GM12878 (cell line): ENCODE measurements at regions not wholly inside any gene's neighbourhood (a gene's known extent, or its start where the extent isn't known, plus 50 kb on each side); places are given as distances from the start of the nearest gene placed in this dataset.

Experiments
- CTCF ChIP-seq, 3 experiments: IDR thresholded peaks in 2 of 3; conservative IDR thresholded peaks in 1 of 3; 2 replicates each; pipeline ENCODE4 v1.5.1; 2011; ENCODE audit warnings: low read depth in 3 of 3, low read length in 3 of 3, mild to moderate bottlenecking in 3 of 3, control low read depth in 2 of 3, moderate library complexity in 2 of 3, inconsistent platforms in 1 of 3, mixed read lengths in 1 of 3; ENCODE audit not compliant: control insufficient read depth in 2 of 3, insufficient read depth in 1 of 3; ENCODE audit errors: extremely low read depth in 1 of 3
- DPF2 ChIP-seq: fragments of 450-650 bp; IDR thresholded peaks from 2 replicates; pipeline ENCODE4 v1.6.1; 2017; ENCODE audit warnings: mild to moderate bottlenecking
- EP300 ChIP-seq, 2 experiments: fragments of 150-350 bp in 1 of 2; IDR thresholded peaks; 2 replicates each; pipeline ENCODE4 v1.6.1; 2011 to 2012; ENCODE audit warnings: low read depth in 2 of 2, low read length in 2 of 2, borderline replicate concordance in 1 of 2, improper control_type of control experiment in 1 of 2, inconsistent platforms in 1 of 2; ENCODE audit not compliant: control insufficient read depth in 1 of 2
- PKNOX1 ChIP-seq: fragments of 450-650 bp; IDR thresholded peaks from 2 replicates; pipeline ENCODE4 v1.6.1; 2016; ENCODE audit warnings: mild to moderate bottlenecking
- PML ChIP-seq: IDR thresholded peaks from 2 replicates; pipeline ENCODE4 v1.6.1; 2012; ENCODE audit warnings: low read length, inconsistent platforms
- RFX5 ChIP-seq: IDR thresholded peaks from 2 replicates; pipeline ENCODE4 v1.6.1; 2011; ENCODE audit warnings: low read depth, low read length, improper control_type of control experiment
- SRF ChIP-seq, 2 experiments: IDR thresholded peaks; 2 replicates each; pipeline ENCODE4 v1.6.1; 2011; ENCODE audit warnings: low read depth in 2 of 2, low read length in 2 of 2, mild to moderate bottlenecking in 1 of 2, moderate library complexity in 1 of 2
- TARDBP ChIP-seq: IDR thresholded peaks from 2 replicates; pipeline ENCODE4 v1.6.1; 2016; ENCODE audit warnings: borderline replicate concordance

DNA sequence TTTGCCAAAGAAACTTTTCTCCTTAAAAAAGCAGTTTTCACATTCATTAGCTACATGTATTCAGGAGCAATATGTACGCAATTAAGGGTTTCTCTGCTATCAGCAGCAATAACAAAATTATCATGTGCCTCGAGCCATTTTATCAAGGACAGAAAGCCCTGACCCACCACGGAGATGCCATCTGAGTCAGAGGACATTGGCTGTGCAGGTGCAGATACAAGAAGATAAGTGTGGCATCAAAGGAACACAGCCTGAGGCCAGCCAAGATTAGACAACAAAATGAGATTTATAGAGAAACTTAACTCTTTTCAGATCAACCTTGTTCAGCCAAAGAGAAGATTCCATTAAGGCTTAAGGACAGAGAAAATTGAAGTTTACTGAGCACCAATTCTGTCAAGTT lies 115.2 kb upstream of the LGSN start:
- TF ChIP-seq SRF (IDR thresholded peaks at IDR 0.05; ENCODE audit: low read depth in 2 of 2, low read length in 2 of 2) = no peak
- TF ChIP-seq DPF2 = no peak
- TF ChIP-seq PKNOX1 = no peak
- no peak for TF ChIP-seq CTCF (IDR thresholded peaks at IDR 0.05 in 2 of 3, conservative IDR thresholded peaks at IDR 0.05 in 1 of 3; ENCODE audit: control insufficient read depth in 2 of 3, extremely low read depth in 1 of 3, insufficient read depth in 1 of 3, low read depth in 3 of 3, low read length in 3 of 3)
- TF ChIP-seq RFX5 = no peak
- TF ChIP-seq TARDBP = no peak
- no peak for TF ChIP-seq PML
- TF ChIP-seq EP300 (IDR thresholded peaks at IDR 0.05; ENCODE audit: borderline replicate concordance in 1 of 2, control insufficient read depth in 1 of 2, low read depth in 2 of 2, low read length in 2 of 2) = no peak
